ENCODE measurements at regions not wholly inside any gene's neighbourhood (a gene's known extent, or its start where the extent isn't known, plus 50 kb on each side); places are given as distances from the start of the nearest gene placed in this dataset.

DNA sequence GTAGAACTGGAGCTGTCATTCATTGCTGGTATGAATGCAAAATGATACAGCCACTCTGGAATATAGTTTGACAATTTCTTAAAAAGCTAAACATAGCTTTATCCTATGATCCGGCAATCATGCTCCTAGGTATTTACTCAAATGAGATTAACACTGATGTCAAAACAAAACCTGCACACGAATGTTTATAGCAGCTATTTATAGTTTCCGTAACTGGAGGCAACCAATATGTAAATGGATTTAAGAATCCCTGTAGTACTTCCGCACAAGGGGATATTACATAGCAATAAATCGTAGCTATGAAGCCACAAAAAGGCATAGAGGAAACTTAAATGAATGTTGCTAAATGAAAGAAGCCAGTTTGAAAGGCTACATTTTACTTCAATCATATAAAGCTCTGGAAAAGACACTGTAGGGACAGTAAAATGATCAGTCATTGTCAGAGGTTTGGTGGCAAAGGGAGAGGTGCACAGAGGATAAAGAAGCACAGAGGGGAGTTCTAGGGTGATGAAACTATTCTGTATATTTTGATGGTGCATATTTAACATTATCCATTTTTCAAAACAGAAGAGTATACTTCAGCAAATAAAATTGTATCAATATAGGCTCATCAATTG, 1893.0 kb upstream of the PCDH20 start:
- DNase-seq (ENCODE audit: low spot score) = no peak
- H3K79me2 ChIP-seq = no peaks in the 10 kb centered on the region
- no peak overlapping the region for H3K27ac ChIP-seq
- no peak overlapping the region for H3K4me3 ChIP-seq
- TF ChIP-seq EZH2phosphoT487 (IDR thresholded peaks at IDR 0.05; ENCODE audit: low read depth, severe bottlenecking, unreplicated experiment) (no peak), EZH2 (IDR thresholded peaks at IDR 0.05; ENCODE audit: borderline replicate concordance) (no peak), CTCF (IDR thresholded peaks at IDR 0.05; ENCODE audit: poor library complexity) (no peak)
- H2AFZ ChIP-seq = no peak overlapping the region
- no peaks in the 10 kb centered on the region for H3K27me3 ChIP-seq
- no peaks in the 10 kb centered on the region for H3K36me3 ChIP-seq (replicated peaks; ENCODE audit: insufficient read depth, low read depth)
- no peaks in the 10 kb centered on the region for H3K9me3 ChIP-seq (ENCODE audit: low read depth)
- WGBS (ENCODE audit: low lambda C conversion rate, missing lambda C conversion rate) = 63% methylated on average over 5 of the region's 5 CpGs
- H3K4me1 ChIP-seq (ENCODE audit: insufficient read depth) = no peaks in the 10 kb centered on the region
- no peaks in the 10 kb centered on the region for H4K20me1 ChIP-seq (ENCODE audit: insufficient read depth, poor library complexity, severe bottlenecking)
- no peak overlapping the region for H3K4me2 ChIP-seq
- no peaks in the 10 kb centered on the region for H3K9me2 ChIP-seq (replicated peaks; ENCODE audit: insufficient read depth)

DNA sequence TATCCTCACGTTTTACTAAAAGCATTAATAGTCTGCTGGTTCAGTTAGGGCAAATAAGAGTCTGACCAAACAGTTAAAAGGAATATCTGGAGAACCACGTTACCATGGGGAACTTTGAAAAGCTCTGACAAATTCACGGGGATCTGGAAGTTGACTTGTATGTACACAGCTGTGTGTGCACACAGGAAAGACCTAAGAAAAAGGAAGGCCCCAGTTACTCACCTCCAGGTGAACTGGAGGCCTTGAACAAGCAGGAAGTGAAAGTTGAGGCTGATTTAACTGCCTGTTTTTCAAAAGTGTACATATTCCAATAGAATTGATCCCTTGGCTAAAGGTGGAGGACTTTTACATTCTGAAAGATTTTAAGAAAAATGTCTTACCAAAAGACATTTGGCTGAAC, 1891.6 kb upstream of the PCDH20 start:
- no peak overlapping the region for H3K27ac ChIP-seq
- DNase-seq (ENCODE audit: low spot score) = peak; percentile 5
- no peaks in the 10 kb centered on the region for H3K27me3 ChIP-seq
- H3K79me2 ChIP-seq = no peaks in the 10 kb centered on the region
- no peaks in the 10 kb centered on the region for H3K4me1 ChIP-seq (ENCODE audit: insufficient read depth)
- H3K9me3 ChIP-seq (ENCODE audit: low read depth) = no peaks in the 10 kb centered on the region
- WGBS (ENCODE audit: low lambda C conversion rate, missing lambda C conversion rate) = 74% methylated on average over 3 of the region's 3 CpGs
- no peaks in the 10 kb centered on the region for H4K20me1 ChIP-seq (ENCODE audit: insufficient read depth, poor library complexity, severe bottlenecking)
- TF ChIP-seq EZH2phosphoT487 (IDR thresholded peaks at IDR 0.05; ENCODE audit: low read depth, severe bottlenecking, unreplicated experiment) = no peak
- no peak for TF ChIP-seq EZH2 (IDR thresholded peaks at IDR 0.05; ENCODE audit: borderline replicate concordance)
- TF ChIP-seq CTCF (IDR thresholded peaks at IDR 0.05; ENCODE audit: poor library complexity) = no peak
- no peak overlapping the region for H3K4me2 ChIP-seq
- no peak overlapping the region for H2AFZ ChIP-seq
- no peak overlapping the region for H3K4me3 ChIP-seq
- no peaks in the 10 kb centered on the region for H3K9me2 ChIP-seq (replicated peaks; ENCODE audit: insufficient read depth)
- no peaks in the 10 kb centered on the region for H3K36me3 ChIP-seq (replicated peaks; ENCODE audit: insufficient read depth, low read depth)

DNA sequence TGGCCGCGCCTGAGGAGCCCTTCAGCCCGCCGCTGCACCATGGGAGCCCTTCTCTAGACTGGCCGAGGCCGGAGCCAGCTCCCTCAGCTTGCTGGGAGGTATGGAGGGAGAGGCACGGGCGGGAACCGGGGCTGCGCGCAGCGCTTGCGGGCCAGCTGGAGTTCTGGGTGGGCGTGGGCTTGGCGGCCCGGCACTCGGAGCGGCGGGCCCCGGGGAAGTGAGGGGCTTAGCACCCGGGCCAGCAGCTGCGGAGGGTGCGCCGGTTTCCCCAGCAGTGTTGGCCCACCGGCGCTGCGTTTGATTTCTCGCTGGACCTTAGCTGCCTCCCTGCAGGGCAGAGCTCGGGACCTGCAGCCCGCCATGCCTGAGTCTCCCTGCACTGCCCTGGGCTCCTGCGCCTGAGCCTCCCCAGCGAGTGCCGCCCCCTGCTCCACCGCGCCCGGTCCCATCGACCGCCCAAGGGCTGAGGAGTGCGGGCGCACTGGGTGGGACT, 1890.0 kb upstream of the PCDH20 start:
- Histone ChIP-seq H3K27me3 (no peaks in the 10 kb centered on the region), H3K4me1 (ENCODE audit: insufficient read depth) (no peaks in the 10 kb centered on the region), H3K36me3 (replicated peaks; ENCODE audit: insufficient read depth, low read depth) (no peaks in the 10 kb centered on the region), H3K27ac (no peak overlapping the region), H2AFZ (no peak overlapping the region), H3K9me2 (replicated peaks; ENCODE audit: insufficient read depth) (no peaks in the 10 kb centered on the region), H3K4me2 (no peak overlapping the region), H4K20me1 (ENCODE audit: insufficient read depth, poor library complexity, severe bottlenecking) (no peaks in the 10 kb centered on the region), H3K4me3 (no peak overlapping the region), H3K9me3 (ENCODE audit: low read depth) (no peaks in the 10 kb centered on the region), H3K79me2 (no peaks in the 10 kb centered on the region)
- over 99% methylated on average over 38 of the region's 40 CpGs for WGBS (ENCODE audit: low lambda C conversion rate, missing lambda C conversion rate)
- no peak for TF ChIP-seq CTCF (IDR thresholded peaks at IDR 0.05; ENCODE audit: poor library complexity)
- no peak for TF ChIP-seq EZH2 (IDR thresholded peaks at IDR 0.05; ENCODE audit: borderline replicate concordance)
- no peak for TF ChIP-seq EZH2phosphoT487 (IDR thresholded peaks at IDR 0.05; ENCODE audit: low read depth, severe bottlenecking, unreplicated experiment)
- no peak for DNase-seq (ENCODE audit: low spot score)

Measured in hepatocyte (in vitro differentiated cells).